Fibroblast of lung (primary cell): ENCODE measurements at regions not wholly inside any gene's neighbourhood (a gene's known extent, or its start where the extent isn't known, plus 50 kb on each side); places are given as distances from the start of the nearest gene placed in this dataset.

ENCODE experiments used
- DNase-seq, 2 donors: peaks; one replicate each; pipeline versions ENCODE4 v3.0.0 to v3.0.0-alpha.2; 2010; ENCODE audit warnings: low read depth in 2 of 2
- H2AFZ ChIP-seq: 2 replicates; pipeline ENCODE4 v1.5.1; 2012; ENCODE audit warnings: low read length, control low read depth, inconsistent platforms
- H3K27ac ChIP-seq: 2 replicates; pipeline ENCODE4 v1.5.1; 2011; ENCODE audit warnings: low read length, control low read depth; ENCODE audit not compliant: insufficient read depth
- H3K27me3 ChIP-seq: 2 replicates; pipeline ENCODE4 v1.5.1; 2011; ENCODE audit warnings: mild to moderate bottlenecking, low read length; ENCODE audit not compliant: control insufficient read depth, insufficient read depth
- H3K36me3 ChIP-seq: 2 replicates; pipeline ENCODE4 v1.5.1; 2011; ENCODE audit warnings: low read length; ENCODE audit not compliant: control insufficient read depth, insufficient read depth
- H3K4me1 ChIP-seq: 2 replicates; pipeline ENCODE4 v1.5.1; 2011; ENCODE audit warnings: low read length; ENCODE audit not compliant: control insufficient read depth, insufficient read depth; ENCODE audit errors: extremely low read depth
- H3K4me2 ChIP-seq: 2 replicates; pipeline ENCODE4 v1.5.1; 2011; ENCODE audit warnings: low read length, control low read depth; ENCODE audit not compliant: insufficient read depth; ENCODE audit errors: extremely low read depth
- H3K4me3 ChIP-seq, 4 experiments: fragments of 200-600 bp in 1 of 4; sonication (generic) in 1 of 4; replicated peaks in 1 of 4; 2 replicates each; pipeline ENCODE4 v1.5.1; 2011 to 2016; ENCODE audit warnings: low read length in 4 of 4, low read depth in 3 of 4, mild to moderate bottlenecking in 3 of 4, control low read depth in 2 of 4, inconsistent platforms in 1 of 4, mixed read lengths in 1 of 4; ENCODE audit not compliant: insufficient read depth in 1 of 4; ENCODE audit errors: control extremely low read depth in 1 of 4
- H3K79me2 ChIP-seq: 2 replicates; pipeline ENCODE4 v1.5.1; 2012; ENCODE audit warnings: mild to moderate bottlenecking, low read length, inconsistent platforms; ENCODE audit not compliant: control insufficient read depth, insufficient read depth
- H3K9ac ChIP-seq: 2 replicates; pipeline ENCODE4 v1.5.1; 2011; ENCODE audit warnings: mild to moderate bottlenecking, low read length, control low read depth; ENCODE audit not compliant: insufficient read depth
- H3K9me3 ChIP-seq: 2 replicates; pipeline ENCODE4 v1.5.1; 2012; ENCODE audit warnings: low read depth, low read length; ENCODE audit not compliant: control insufficient read depth, insufficient read depth
- H4K20me1 ChIP-seq: 2 replicates; pipeline ENCODE4 v1.5.1; 2011; ENCODE audit warnings: low read length; ENCODE audit not compliant: control insufficient read depth, insufficient read depth; ENCODE audit errors: extremely low read depth
- CTCF ChIP-seq, 2 donors: IDR thresholded peaks in 1 of 2; conservative IDR thresholded peaks in 1 of 2; 1 replicate in 1 of 2; 2 replicates in 1 of 2; pipeline ENCODE4 v1.5.1; 2011 to 2012; ENCODE audit warnings: low read length in 2 of 2, control low read depth in 1 of 2, inconsistent platforms in 1 of 2, low read depth in 1 of 2, mild to moderate bottlenecking in 1 of 2
- EZH2 ChIP-seq: IDR thresholded peaks from 2 replicates; pipeline ENCODE4 v1.5.1; 2012; ENCODE audit warnings: low read length, control low read depth, mild to moderate bottlenecking; ENCODE audit errors: missing control alignments

- no peaks in the 10 kb centered on the region for H3K9me3 ChIP-seq
- no peak overlapping the region for H3K4me3 ChIP-seq
- no peak overlapping the region for H3K4me2 ChIP-seq
- no peaks in the 10 kb centered on the region for H4K20me1 ChIP-seq
- no peak overlapping the region for H3K9ac ChIP-seq
- no peak overlapping the region for H2AFZ ChIP-seq
- no peak overlapping the region for H3K27ac ChIP-seq
- peak in 1 of 2 donors; percentile 20 for DNase-seq
- peaks cover 2% of the 10 kb centered on the region for H3K4me1 ChIP-seq
- no peaks in the 10 kb centered on the region for H3K36me3 ChIP-seq
- H3K79me2 ChIP-seq = no peaks in the 10 kb centered on the region
- H3K27me3 ChIP-seq = no peaks in the 10 kb centered on the region
- TF ChIP-seq CTCF (conservative IDR thresholded peaks at IDR 0.05 in 1 of 2, IDR thresholded peaks at IDR 0.05 in 1 of 2; ENCODE audit: low read depth in 1 of 2, low read length in 2 of 2) (no peak), EZH2 (no peak)
Observed at GRCh38 chr17:5819396-5819795, 235.1 kb upstream of the NLRP1 start.

GRCh38 chr17:5819921-5820685 is 235.8 kb upstream of the NLRP1 start:
- no peak for DNase-seq
- H3K9me3 ChIP-seq = no peaks in the 10 kb centered on the region
- peaks cover 4% of the 10 kb centered on the region for H3K4me1 ChIP-seq
- no peak overlapping the region for H3K4me2 ChIP-seq
- H3K27ac ChIP-seq = no peak overlapping the region
- H3K36me3 ChIP-seq = no peaks in the 10 kb centered on the region
- no peak overlapping the region for H2AFZ ChIP-seq
- no peaks in the 10 kb centered on the region for H3K27me3 ChIP-seq
- no peak overlapping the region for H3K4me3 ChIP-seq
- H3K79me2 ChIP-seq = no peaks in the 10 kb centered on the region
- H3K9ac ChIP-seq = no peak overlapping the region
- TF ChIP-seq EZH2 = no peak
- no peak for TF ChIP-seq CTCF (conservative IDR thresholded peaks at IDR 0.05 in 1 of 2, IDR thresholded peaks at IDR 0.05 in 1 of 2; ENCODE audit: low read depth in 1 of 2, low read length in 2 of 2)
- no peaks in the 10 kb centered on the region for H4K20me1 ChIP-seq

GRCh38 chr17:5820721-5821456 is 236.6 kb upstream of the NLRP1 start:
- H3K4me1 ChIP-seq = peaks cover 8% of the 10 kb centered on the region
- H3K79me2 ChIP-seq = no peaks in the 10 kb centered on the region
- H3K9me3 ChIP-seq = no peaks in the 10 kb centered on the region
- H3K4me3 ChIP-seq = no peak overlapping the region
- no peak overlapping the region for H3K4me2 ChIP-seq
- H4K20me1 ChIP-seq = no peaks in the 10 kb centered on the region
- no peak overlapping the region for H2AFZ ChIP-seq
- H3K27me3 ChIP-seq = no peaks in the 10 kb centered on the region
- TF ChIP-seq CTCF (conservative IDR thresholded peaks at IDR 0.05 in 1 of 2, IDR thresholded peaks at IDR 0.05 in 1 of 2; ENCODE audit: low read depth in 1 of 2, low read length in 2 of 2) = no peak
- no peak for TF ChIP-seq EZH2
- H3K36me3 ChIP-seq = no peaks in the 10 kb centered on the region
- DNase-seq = peak in 1 of 2 donors; percentile 37
- no peak overlapping the region for H3K9ac ChIP-seq
- no peak overlapping the region for H3K27ac ChIP-seq
